HG02571 (cell line): ENCODE measurements at regions not wholly inside any gene's neighbourhood (a gene's known extent, or its start where the extent isn't known, plus 50 kb on each side); places are given as distances from the start of the nearest gene placed in this dataset.
"Not testable (repeated sequence)": the region's sequence is repeated elsewhere in the genome, so short reads cannot be mapped to it uniquely, and the experiment has no call there.

Experiments used
- ATAC-seq: cut with Tn5 transposase; IDR thresholded peaks from one replicate; pipeline ENCODE4 v1.9.1; 2021; ENCODE audit warnings: mild to moderate bottlenecking, moderate library complexity; ENCODE audit not compliant: unreplicated experiment

GRCh38 chr6:26795474-26796307, 136.1 kb upstream of the ZNF322 start:
- ATAC-seq: not testable (repeated sequence)

- ATAC-seq: not testable (repeated sequence)
Measured at GRCh38 chr6:26799903-26800633, 140.5 kb upstream of the ZNF322 start.

GRCh38 chr6:26803762-26804161, 144.2 kb upstream of the ZNF322 start:
- not testable (repeated sequence) for ATAC-seq

GRCh38 chr6:26811486-26812116, 152.1 kb upstream of the ZNF322 start:
- ATAC-seq: not testable (repeated sequence)

- not testable (repeated sequence) for ATAC-seq
Measured at GRCh38 chr6:26818640-26819225, 159.2 kb upstream of the ZNF322 start.

- not testable (repeated sequence) for ATAC-seq
Measured at GRCh38 chr6:26827965-26828364, 168.4 kb upstream of the ZNF322 start.

GRCh38 chr6:26829480-26829879, 169.9 kb upstream of the ZNF322 start:
- ATAC-seq: not testable (repeated sequence)

GRCh38 chr6:26830992-26831391, 171.4 kb upstream of the ZNF322 start:
- not testable (repeated sequence) for ATAC-seq

- ATAC-seq: not testable (repeated sequence)
Measured at GRCh38 chr6:26835707-26836106, 176.2 kb upstream of the ZNF322 start.

- not testable (repeated sequence) for ATAC-seq
Measured at GRCh38 chr6:26836657-26837056, 177.1 kb upstream of the ZNF322 start.

GRCh38 chr6:26844823-26845222, 185.3 kb upstream of the ZNF322 start:
- ATAC-seq: not testable (repeated sequence)

GRCh38 chr6:26857289-26857688, 197.7 kb upstream of the ZNF322 start:
- ATAC-seq: not testable (repeated sequence)

- not testable (repeated sequence) for ATAC-seq
Measured at GRCh38 chr6:26859067-26859770, 199.7 kb upstream of the ZNF322 start.

- ATAC-seq: not testable (repeated sequence)
Measured at GRCh38 chr6:26859771-26860163, 200.2 kb upstream of the ZNF322 start.

- ATAC-seq: not testable (repeated sequence)
Measured at GRCh38 chr6:26861913-26862312, 202.4 kb upstream of the ZNF322 start.

GRCh38 chr6:26863641-26864040, 204.1 kb upstream of the ZNF322 start:
- not testable (repeated sequence) for ATAC-seq

GRCh38 chr6:26898785-26899184, 239.2 kb upstream of the ZNF322 start:
- not testable (repeated sequence) for ATAC-seq

- not testable (repeated sequence) for ATAC-seq
Measured at GRCh38 chr6:26924206-26924605, 264.7 kb upstream of the ZNF322 start.

GRCh38 chr6:26928190-26928589, 268.6 kb upstream of the ZNF322 start:
- not testable (repeated sequence) for ATAC-seq

GRCh38 chr6:26937258-26937657, 277.7 kb upstream of the ZNF322 start:
- ATAC-seq: not testable (repeated sequence)
